IMR-90 (cell line): ENCODE measurements at regions not wholly inside any gene's neighbourhood (a gene's known extent, or its start where the extent isn't known, plus 50 kb on each side); places are given as distances from the start of the nearest gene placed in this dataset.

Experiments used
- ATAC-seq: fragments of 200-7000 bp; cut with Tn5 transposase; 2 replicates; pipeline ENCODE4 v1.9.1; 2020; ENCODE audit warnings: low read depth, mild to moderate bottlenecking, moderate library complexity
- BruUV-seq: library from RNA; stranded (reverse); fragments of 400-500 nt; replicated peaks from 2 replicates; lab custom pipeline; 2021; lab: Mats Ljungman, UMichigan
- CTCF ChIA-PET: fragments of 300-600 bp; formaldehyde crosslinking; extraction: SDS; loops from one replicate; lab custom pipeline; 2021; ENCODE audit warnings: antibody characterized with exemption; lab: Yijun Ruan, JAX
- POLR2A ChIA-PET: fragments of 300-600 bp; sonication (Branson Sonifier 250); formaldehyde crosslinking; loops from one replicate; lab custom pipeline; 2022; ENCODE audit warnings: antibody characterized with exemption; ENCODE audit not compliant: unreplicated experiment; lab: Charles Lee
- DNase-seq: peaks from one replicate; pipeline ENCODE4 v3.0.0; 2013
- H2AFZ ChIP-seq: replicated peaks from 2 replicates; pipeline ENCODE3; 2013; ENCODE audit warnings: low read length, mild to moderate bottlenecking; ENCODE audit not compliant: poor library complexity
- H2AK5ac ChIP-seq: 2 replicates; pipeline ENCODE4 v1.6.1; 2013; ENCODE audit warnings: low read depth, low read length, inconsistent platforms
- H2AK9ac ChIP-seq: replicated peaks from 2 replicates; pipeline ENCODE3; 2013; ENCODE audit warnings: mild to moderate bottlenecking, low read depth, low read length, moderate library complexity; ENCODE audit not compliant: poor library complexity
- H2BK120ac ChIP-seq: 2 replicates; pipeline ENCODE4 v1.6.1; 2013; ENCODE audit warnings: low read depth, low read length, inconsistent platforms
- H2BK15ac ChIP-seq: 3 replicates; pipeline ENCODE4 v1.6.1; 2013; ENCODE audit warnings: low read depth, low read length, inconsistent platforms
- H2BK20ac ChIP-seq: 2 replicates; pipeline ENCODE4 v1.6.1; 2013; ENCODE audit warnings: low read depth, mild to moderate bottlenecking, inconsistent platforms, low read length, moderate library complexity
- H2BK5ac ChIP-seq: 2 replicates; pipeline ENCODE4 v1.6.1; 2013; ENCODE audit warnings: mild to moderate bottlenecking, low read depth, low read length, inconsistent platforms; ENCODE audit not compliant: poor library complexity, severe bottlenecking
- H3K14ac ChIP-seq: replicated peaks from 2 replicates; pipeline ENCODE4 v1.6.1; 2013; ENCODE audit warnings: low read depth, low read length, inconsistent platforms
- H3K18ac ChIP-seq: 2 replicates; pipeline ENCODE4 v1.6.1; 2013; ENCODE audit warnings: low read depth, low read length, control low read depth
- H3K23ac ChIP-seq: 2 replicates; pipeline ENCODE4 v1.6.1; 2013; ENCODE audit warnings: low read depth, low read length, inconsistent platforms
- H3K27ac ChIP-seq: 2 replicates; pipeline ENCODE4 v1.5.1; 2013; ENCODE audit warnings: mild to moderate bottlenecking, control low read depth, low read length; ENCODE audit not compliant: insufficient read depth
- H3K27me3 ChIP-seq: 2 replicates; pipeline ENCODE4 v1.6.1; 2013; ENCODE audit warnings: low read length; ENCODE audit not compliant: control insufficient read depth, insufficient read depth
- H3K36me3 ChIP-seq: 2 replicates; pipeline ENCODE4 v1.6.1; 2013; ENCODE audit warnings: low read length, mixed read lengths; ENCODE audit not compliant: control insufficient read depth, insufficient read depth
- H3K4ac ChIP-seq: 2 replicates; pipeline ENCODE4 v1.6.1; 2013; ENCODE audit warnings: low read depth, low read length, inconsistent platforms
- H3K4me1 ChIP-seq: 2 replicates; pipeline ENCODE4 v1.6.1; 2013; ENCODE audit warnings: low read length, mixed read lengths; ENCODE audit not compliant: control insufficient read depth, insufficient read depth
- H3K4me2 ChIP-seq: 2 replicates; pipeline ENCODE4 v1.6.1; 2013; ENCODE audit warnings: low read depth, mild to moderate bottlenecking, control low read depth, low read length, moderate library complexity
- H3K4me3 ChIP-seq: 2 replicates; pipeline ENCODE4 v1.5.1; 2013; ENCODE audit warnings: low read depth, mild to moderate bottlenecking, control low read depth, low read length, moderate library complexity; ENCODE audit not compliant: insufficient read depth
- H3K56ac ChIP-seq: 2 replicates; pipeline ENCODE4 v1.6.1; 2013; ENCODE audit warnings: low read length, inconsistent platforms; ENCODE audit not compliant: insufficient read depth; ENCODE audit errors: extremely low read depth
- H3K79me1 ChIP-seq, 2 experiments: 2 replicates each; pipeline ENCODE4 v1.6.1; 2013; ENCODE audit warnings: low read length in 2 of 2, inconsistent platforms in 1 of 2, low read depth in 1 of 2
- H3K9ac ChIP-seq: 2 replicates; pipeline ENCODE4 v1.6.1; 2013; ENCODE audit warnings: low read depth, low read length, control low read depth
- H3K9me1 ChIP-seq: 2 replicates; pipeline ENCODE4 v1.6.1; 2013; ENCODE audit warnings: low read length, inconsistent platforms; ENCODE audit not compliant: insufficient read depth
- H3K9me3 ChIP-seq: 2 replicates; pipeline ENCODE4 v1.6.1; 2013; ENCODE audit warnings: low read length; ENCODE audit not compliant: control insufficient read depth, insufficient read depth
- H4K20me1 ChIP-seq: 2 replicates; pipeline ENCODE4 v1.6.1; 2013; ENCODE audit warnings: low read length, inconsistent platforms; ENCODE audit not compliant: insufficient read depth
- H4K5ac ChIP-seq: 2 replicates; pipeline ENCODE4 v1.6.1; 2013; ENCODE audit warnings: mild to moderate bottlenecking, low read depth, low read length, control low read depth
- H4K8ac ChIP-seq, 2 experiments: 2 replicates each; pipeline ENCODE4 v1.6.1; 2013; ENCODE audit warnings: low read depth in 2 of 2, low read length in 2 of 2, control low read depth in 1 of 2, inconsistent platforms in 1 of 2
- H4K91ac ChIP-seq: 2 replicates; pipeline ENCODE4 v1.6.1; 2013; ENCODE audit warnings: low read depth, low read length, inconsistent platforms; ENCODE audit not compliant: insufficient read depth
- BHLHE40 ChIP-seq: fragments of 150-350 bp; IDR thresholded peaks from 2 replicates; pipeline ENCODE4 v1.6.1; 2016; ENCODE audit warnings: mild to moderate bottlenecking, low read depth, low read length
- CEBPB ChIP-seq: IDR thresholded peaks from 2 replicates; pipeline ENCODE4 v1.6.1; 2012; ENCODE audit warnings: low read depth, low read length, improper control_type of control experiment
- CHD1 ChIP-seq: IDR thresholded peaks from 2 replicates; pipeline ENCODE4 v1.6.1; 2012; ENCODE audit warnings: low read depth, low read length, improper control_type of control experiment
- CTCF ChIP-seq: conservative IDR thresholded peaks from 2 replicates; pipeline ENCODE4 v1.5.1; 2012; ENCODE audit warnings: mild to moderate bottlenecking, low read depth, low read length, improper control_type of control experiment
- FOS ChIP-seq: fragments of 150-350 bp; IDR thresholded peaks from 2 replicates; pipeline ENCODE4 v1.6.1; 2016; ENCODE audit warnings: low read depth, low read length
- MAFK ChIP-seq: IDR thresholded peaks from 2 replicates; pipeline ENCODE4 v1.6.1; 2012; ENCODE audit warnings: low read depth, low read length, improper control_type of control experiment
- MAZ ChIP-seq: IDR thresholded peaks from 2 replicates; pipeline ENCODE4 v1.6.1; 2012; ENCODE audit warnings: low read depth, mild to moderate bottlenecking, low read length, improper control_type of control experiment, moderate library complexity, borderline replicate concordance
- MXI1 ChIP-seq: IDR thresholded peaks from 2 replicates; pipeline ENCODE4 v1.6.1; 2012; ENCODE audit warnings: low read depth, mild to moderate bottlenecking, low read length, moderate library complexity, borderline replicate concordance
- NFE2L2 ChIP-seq: fragments of 150-350 bp; IDR thresholded peaks from 2 replicates; pipeline ENCODE4 v1.6.1; 2016; ENCODE audit warnings: low read depth, mild to moderate bottlenecking, low read length
- POLR2A ChIP-seq: IDR thresholded peaks from 2 replicates; pipeline ENCODE4 v1.6.1; 2012; ENCODE audit warnings: mild to moderate bottlenecking, low read depth, low read length
- RAD21 ChIP-seq: IDR thresholded peaks from 2 replicates; pipeline ENCODE4 v1.6.1; 2012; ENCODE audit warnings: low read length, improper control_type of control experiment
- RCOR1 ChIP-seq: IDR thresholded peaks from 2 replicates; pipeline ENCODE4 v1.6.1; 2012; ENCODE audit warnings: mild to moderate bottlenecking, low read length, improper control_type of control experiment; ENCODE audit not compliant: insufficient replicate concordance
- RFX5 ChIP-seq: IDR thresholded peaks from 2 replicates; pipeline ENCODE4 v1.8.0; 2012; ENCODE audit warnings: low read depth, mild to moderate bottlenecking, low read length, moderate library complexity
- SMC3 ChIP-seq: fragments of 150-350 bp; IDR thresholded peaks from 2 replicates; pipeline ENCODE4 v1.6.1; 2016; ENCODE audit warnings: low read depth, mild to moderate bottlenecking, antibody characterized with exemption, low read length, moderate library complexity
- WGBS, 2 experiments: methylation state at CpG; one replicate each; pipeline versions ENCODE4 v1.1.5 to v1.1.7; 2013; ENCODE audit warnings: missing lambda C conversion rate in 2 of 2; ENCODE audit not compliant: insufficient read length in 1 of 2; ENCODE audit errors: extremely low coverage in 2 of 2; 5-methylcytosine and 5-hydroxymethylcytosine counted together
- dilution Hi-C: fragments of 300-500 bp; cut with HindIII; formaldehyde crosslinking; loops from one replicate; pipeline ENCODE4 v1.14.3; 2018; ENCODE audit warnings: low sequenced_read_pairs; ENCODE audit not compliant: unreplicated experiment
- in situ Hi-C: fragments of 300-500 bp; cut with MboI; formaldehyde crosslinking; loops from 3 replicates; pipeline ENCODE4 v1.14.3; 2019; ENCODE audit warnings: low sequenced_read_pairs, inconsistent platforms, mixed read lengths
- intact Hi-C: fragments of 100-400 bp; cut with micrococcal nuclease; formaldehyde crosslinking; loops from 2 replicates; pipeline ENCODE4 v1.10.0; 2022
- TF ChIP-seq, protein P1 (sequence below): fragments of 150-350 bp; IDR thresholded peaks from 2 replicates; pipeline ENCODE4 v1.6.1; 2017; ENCODE audit warnings: mild to moderate bottlenecking, antibody characterized with exemption, low read length, low read depth
- TF ChIP-seq, protein P2 (sequence below): fragments of 150-350 bp; IDR thresholded peaks from 2 replicates; pipeline ENCODE4 v1.6.1; 2016; ENCODE audit warnings: low read depth, mild to moderate bottlenecking, low read length, moderate library complexity, borderline replicate concordance

- H2BK20ac ChIP-seq = no peak overlapping the region
- H3K9me3 ChIP-seq = no peaks in the 10 kb centered on the region
- H3K18ac ChIP-seq = no peak overlapping the region
- no peak overlapping the region for H2BK5ac ChIP-seq
- no peak overlapping the region for H3K9ac ChIP-seq
- H2AFZ ChIP-seq = no peak overlapping the region
- dilution Hi-C loops = no loop called here
- no peak overlapping the region for H3K14ac ChIP-seq
- no peak overlapping the region for H4K8ac ChIP-seq
- no TSS peak for BruUV-seq
- no peak for DNase-seq
- peaks cover 12% of the 10 kb centered on the region for H3K9me1 ChIP-seq
- no peak for ATAC-seq
- no peak overlapping the region for H3K4ac ChIP-seq
- H3K4me3 ChIP-seq = no peak overlapping the region
- no peak overlapping the region for H2AK9ac ChIP-seq
- intact Hi-C loops = no loop called here
- no peak overlapping the region for H2BK15ac ChIP-seq
- no peak overlapping the region for H3K4me2 ChIP-seq
- in situ Hi-C loops = no loop called here
- no peak overlapping the region for H3K27ac ChIP-seq
- no peaks in the 10 kb centered on the region for H3K27me3 ChIP-seq
- no peak overlapping the region for H2AK5ac ChIP-seq
- no peaks in the 10 kb centered on the region for H3K4me1 ChIP-seq
- H2BK120ac ChIP-seq = no peak overlapping the region
- H4K20me1 ChIP-seq = peaks cover 20% of the 10 kb centered on the region; the same call in 1 of the 2 replicates
- no peak overlapping the region for H3K23ac ChIP-seq
- ChIA-PET CTCF (no interaction called here), POLR2A (no interaction called here)
- H3K56ac ChIP-seq = no peak overlapping the region
- WGBS, 2 experiments = no CpG with 5 or more reads among the region's 3 CpGs
- no peak for TF ChIP-seq MAFK
- no peak for TF ChIP-seq RFX5
- TF ChIP-seq, protein P1, sequence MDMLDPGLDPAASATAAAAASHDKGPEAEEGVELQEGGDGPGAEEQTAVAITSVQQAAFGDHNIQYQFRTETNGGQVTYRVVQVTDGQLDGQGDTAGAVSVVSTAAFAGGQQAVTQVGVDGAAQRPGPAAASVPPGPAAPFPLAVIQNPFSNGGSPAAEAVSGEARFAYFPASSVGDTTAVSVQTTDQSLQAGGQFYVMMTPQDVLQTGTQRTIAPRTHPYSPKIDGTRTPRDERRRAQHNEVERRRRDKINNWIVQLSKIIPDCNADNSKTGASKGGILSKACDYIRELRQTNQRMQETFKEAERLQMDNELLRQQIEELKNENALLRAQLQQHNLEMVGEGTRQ = no peak
- TF ChIP-seq RAD21 = no peak
- no peak for TF ChIP-seq FOS
- no peak for TF ChIP-seq CTCF
- no peak for TF ChIP-seq CEBPB
- no peak for TF ChIP-seq NFE2L2
- TF ChIP-seq POLR2A = no peak
- no peak for TF ChIP-seq MAZ
- TF ChIP-seq SMC3 = no peak
- TF ChIP-seq, protein P2, sequence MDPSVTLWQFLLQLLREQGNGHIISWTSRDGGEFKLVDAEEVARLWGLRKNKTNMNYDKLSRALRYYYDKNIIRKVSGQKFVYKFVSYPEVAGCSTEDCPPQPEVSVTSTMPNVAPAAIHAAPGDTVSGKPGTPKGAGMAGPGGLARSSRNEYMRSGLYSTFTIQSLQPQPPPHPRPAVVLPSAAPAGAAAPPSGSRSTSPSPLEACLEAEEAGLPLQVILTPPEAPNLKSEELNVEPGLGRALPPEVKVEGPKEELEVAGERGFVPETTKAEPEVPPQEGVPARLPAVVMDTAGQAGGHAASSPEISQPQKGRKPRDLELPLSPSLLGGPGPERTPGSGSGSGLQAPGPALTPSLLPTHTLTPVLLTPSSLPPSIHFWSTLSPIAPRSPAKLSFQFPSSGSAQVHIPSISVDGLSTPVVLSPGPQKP = no peak
- TF ChIP-seq MXI1 = no peak
- TF ChIP-seq CHD1 = no peak
- TF ChIP-seq BHLHE40 = no peak
- no peak for TF ChIP-seq RCOR1
- H4K5ac ChIP-seq = no peak overlapping the region
- H3K36me3 ChIP-seq = no peaks in the 10 kb centered on the region
- H4K91ac ChIP-seq = no peak overlapping the region
- H3K79me1 ChIP-seq = peaks cover 5 to 8% of the 10 kb centered on the region in 2 experiments; a peak in 3 of 4 replicates
Measured at GRCh38 chr14:100429537-100429936, 106.4 kb downstream of the SLC25A47 start.
